ENCODE measurements at regions not wholly inside any gene's neighbourhood (a gene's known extent, or its start where the extent isn't known, plus 50 kb on each side); places are given as distances from the start of the nearest gene placed in this dataset.
A peak's percentile ranks its signal among the peaks of the same experiment; 100 is the strongest.

GRCh38 chr6:124877468-124877867 is 84.8 kb upstream of the RNF217 start:
- DNase-seq: no peak

- no peak for DNase-seq
Measured at GRCh38 chr6:124879110-124879991, 82.9 kb upstream of the RNF217 start.

GRCh38 chr6:124879992-124880355 is 82.3 kb upstream of the RNF217 start:
- DNase-seq: no peak

- no peak for DNase-seq
Measured at GRCh38 chr6:124881898-124882578, 80.2 kb upstream of the RNF217 start.

GRCh38 chr6:124882579-124883393 is 79.5 kb upstream of the RNF217 start:
- DNase-seq: peak; percentile 42

- no peak for DNase-seq
Measured at GRCh38 chr6:124885171-124885570, 77.1 kb upstream of the RNF217 start.

GRCh38 chr6:124887872-124888580 is 74.2 kb upstream of the RNF217 start:
- DNase-seq: no peak

GRCh38 chr6:124888581-124889371 is 73.5 kb upstream of the RNF217 start:
- peak; percentile 75 for DNase-seq

- DNase-seq: no peak
Measured at GRCh38 chr6:124901084-124901483, 61.2 kb upstream of the RNF217 start.

GRCh38 chr6:124903797-124904196 is 58.4 kb upstream of the RNF217 start:
- DNase-seq: no peak

- DNase-seq: no peak
Measured at GRCh38 chr6:124907596-124907995, 54.6 kb upstream of the RNF217 start.
